ENCODE measurements at regions not wholly inside any gene's neighbourhood (a gene's known extent, or its start where the extent isn't known, plus 50 kb on each side); places are given as distances from the start of the nearest gene placed in this dataset.
"Not testable (repeated sequence)": the region's sequence is repeated elsewhere in the genome, so short reads cannot be mapped to it uniquely, and the experiment has no call there.

GRCh38 chr12:74264692-74265091 is 272.9 kb upstream of the ATXN7L3B start:
- H3K4me2 ChIP-seq (ENCODE audit: unreplicated experiment) = no peak overlapping the region
- 55 to 60% methylated on average over 15 of the region's 15 CpGs for WGBS, 2 experiments (ENCODE audit: low coverage in 1 of 2, low lambda C conversion rate in 2 of 2, missing lambda C conversion rate in 2 of 2)
- H3K27me3 ChIP-seq (replicated peaks; ENCODE audit: insufficient read depth) = no peaks in the 10 kb centered on the region

GRCh38 chr12:74269355-74269754 is 268.3 kb upstream of the ATXN7L3B start:
- H3K9me3 ChIP-seq (ENCODE audit: low read depth); H3K9ac ChIP-seq; H3K9me2 ChIP-seq (ENCODE audit: insufficient read depth); H3F3A ChIP-seq (ENCODE audit: insufficient read depth); H3K27ac ChIP-seq; H3K27me3 ChIP-seq (replicated peaks; ENCODE audit: insufficient read depth); in situ Hi-C loops (cut with MboI); H3K4me3 ChIP-seq; H3K4me1 ChIP-seq (ENCODE audit: insufficient read depth); H4K20me1 ChIP-seq (ENCODE audit: insufficient read depth); H3K36me3 ChIP-seq (ENCODE audit: low read depth); DNase-seq; H2AFZ ChIP-seq; H3K4me2 ChIP-seq (ENCODE audit: unreplicated experiment); H3K79me2 ChIP-seq (ENCODE audit: insufficient read depth): not testable (repeated sequence)
- WGBS, 2 experiments (ENCODE audit: low coverage in 1 of 2, low lambda C conversion rate in 2 of 2, missing lambda C conversion rate in 2 of 2) = 50 to 53% methylated on average over 8 of the region's 8 CpGs

More at GRCh38 chr12:74264692-74265091, 272.9 kb upstream of the ATXN7L3B start:
- Histone ChIP-seq H2AFZ (no peak overlapping the region), H3K4me1 (ENCODE audit: insufficient read depth) (no peaks in the 10 kb centered on the region), H3K27ac (no peak overlapping the region), H3K36me3 (ENCODE audit: low read depth) (no peaks in the 10 kb centered on the region), H3K9me2 (ENCODE audit: insufficient read depth) (no peaks in the 10 kb centered on the region), H3F3A (ENCODE audit: insufficient read depth) (no peaks in the 10 kb centered on the region), H4K20me1 (ENCODE audit: insufficient read depth) (no peaks in the 10 kb centered on the region), H3K9ac (no peak overlapping the region), H3K9me3 (ENCODE audit: low read depth) (no peaks in the 10 kb centered on the region), H3K79me2 (ENCODE audit: insufficient read depth) (no peaks in the 10 kb centered on the region), H3K4me3 (no peak overlapping the region)
- no peak for DNase-seq
- in situ Hi-C loops (cut with MboI) = no loop called here
- TF ChIP-seq EZH2phosphoT487 (IDR thresholded peaks at IDR 0.05; ENCODE audit: insufficient read depth, low read depth) (no peak), EZH2 (IDR thresholded peaks at IDR 0.05; ENCODE audit: insufficient read depth, poor library complexity, severe bottlenecking) (no peak)

- Histone ChIP-seq H3K27me3 (replicated peaks; ENCODE audit: insufficient read depth) (no peaks in the 10 kb centered on the region), H3K4me2 (ENCODE audit: unreplicated experiment) (no peak overlapping the region), H4K20me1 (ENCODE audit: insufficient read depth) (no peaks in the 10 kb centered on the region), H3K9me3 (ENCODE audit: low read depth) (no peaks in the 10 kb centered on the region), H3F3A (ENCODE audit: insufficient read depth) (no peaks in the 10 kb centered on the region), H3K27ac (no peak overlapping the region), H3K36me3 (ENCODE audit: low read depth) (no peaks in the 10 kb centered on the region), H3K79me2 (ENCODE audit: insufficient read depth) (no peaks in the 10 kb centered on the region), H3K4me1 (ENCODE audit: insufficient read depth) (no peaks in the 10 kb centered on the region), H3K4me3 (no peak overlapping the region), H3K9me2 (ENCODE audit: insufficient read depth) (no peaks in the 10 kb centered on the region), H3K9ac (no peak overlapping the region), H2AFZ (no peak overlapping the region)
- in situ Hi-C loops (cut with MboI) = no loop called here
- TF ChIP-seq EZH2phosphoT487 (IDR thresholded peaks at IDR 0.05; ENCODE audit: insufficient read depth, low read depth) = no peak
- no peak for TF ChIP-seq EZH2 (IDR thresholded peaks at IDR 0.05; ENCODE audit: insufficient read depth, poor library complexity, severe bottlenecking)
- DNase-seq = no peak
- 42 to 44% methylated on average over 5 of the region's 5 CpGs for WGBS, 2 experiments (ENCODE audit: low coverage in 1 of 2, low lambda C conversion rate in 2 of 2, missing lambda C conversion rate in 2 of 2)
Measured at GRCh38 chr12:74280156-74280655, 257.4 kb upstream of the ATXN7L3B start.

- H3K4me1 ChIP-seq (ENCODE audit: insufficient read depth); H3F3A ChIP-seq (ENCODE audit: insufficient read depth); H3K4me3 ChIP-seq; H3K27ac ChIP-seq; H3K9me3 ChIP-seq (ENCODE audit: low read depth); in situ Hi-C loops (cut with MboI); H3K79me2 ChIP-seq (ENCODE audit: insufficient read depth); H3K36me3 ChIP-seq (ENCODE audit: low read depth); H3K27me3 ChIP-seq (replicated peaks; ENCODE audit: insufficient read depth); H2AFZ ChIP-seq; DNase-seq; H3K9ac ChIP-seq; H3K9me2 ChIP-seq (ENCODE audit: insufficient read depth); H4K20me1 ChIP-seq (ENCODE audit: insufficient read depth); H3K4me2 ChIP-seq (ENCODE audit: unreplicated experiment): not testable (repeated sequence)
- WGBS, 2 experiments (ENCODE audit: low coverage in 1 of 2, low lambda C conversion rate in 2 of 2, missing lambda C conversion rate in 2 of 2) = 36 to 40% methylated on average over 2 of the region's 2 CpGs
Measured at GRCh38 chr12:74281401-74282180, 256.0 kb upstream of the ATXN7L3B start.

GRCh38 chr12:74283646-74284045 is 254.0 kb upstream of the ATXN7L3B start:
- H3K4me2 ChIP-seq (ENCODE audit: unreplicated experiment) = no peak overlapping the region
- no peak for DNase-seq
- H3K9me2 ChIP-seq (ENCODE audit: insufficient read depth) = no peaks in the 10 kb centered on the region
- H3K9ac ChIP-seq = no peak overlapping the region
- no peaks in the 10 kb centered on the region for H3K9me3 ChIP-seq (ENCODE audit: low read depth)
- no peaks in the 10 kb centered on the region for H3K79me2 ChIP-seq (ENCODE audit: insufficient read depth)
- no peaks in the 10 kb centered on the region for H3K27me3 ChIP-seq (replicated peaks; ENCODE audit: insufficient read depth)
- no peaks in the 10 kb centered on the region for H4K20me1 ChIP-seq (ENCODE audit: insufficient read depth)
- H3F3A ChIP-seq (ENCODE audit: insufficient read depth) = no peaks in the 10 kb centered on the region
- no peak overlapping the region for H3K27ac ChIP-seq
- no peak overlapping the region for H3K4me3 ChIP-seq
- 10 to 19% methylated on average over 4 of the region's 4 CpGs for WGBS, 2 experiments (ENCODE audit: low coverage in 1 of 2, low lambda C conversion rate in 2 of 2, missing lambda C conversion rate in 2 of 2)
- H2AFZ ChIP-seq = no peak overlapping the region
- H3K4me1 ChIP-seq (ENCODE audit: insufficient read depth) = no peaks in the 10 kb centered on the region
- TF ChIP-seq EZH2phosphoT487 (IDR thresholded peaks at IDR 0.05; ENCODE audit: insufficient read depth, low read depth) (no peak), EZH2 (IDR thresholded peaks at IDR 0.05; ENCODE audit: insufficient read depth, poor library complexity, severe bottlenecking) (no peak)
- H3K36me3 ChIP-seq (ENCODE audit: low read depth) = no peaks in the 10 kb centered on the region
- in situ Hi-C loops (cut with MboI) = no loop called here

Data from GM23248 (cell line).